ENCODE measurements at regions not wholly inside any gene's neighbourhood (a gene's known extent, or its start where the extent isn't known, plus 50 kb on each side); places are given as distances from the start of the nearest gene placed in this dataset.
"Not testable (repeated sequence)": the region's sequence is repeated elsewhere in the genome, so short reads cannot be mapped to it uniquely, and the experiment has no call there.

DNA sequence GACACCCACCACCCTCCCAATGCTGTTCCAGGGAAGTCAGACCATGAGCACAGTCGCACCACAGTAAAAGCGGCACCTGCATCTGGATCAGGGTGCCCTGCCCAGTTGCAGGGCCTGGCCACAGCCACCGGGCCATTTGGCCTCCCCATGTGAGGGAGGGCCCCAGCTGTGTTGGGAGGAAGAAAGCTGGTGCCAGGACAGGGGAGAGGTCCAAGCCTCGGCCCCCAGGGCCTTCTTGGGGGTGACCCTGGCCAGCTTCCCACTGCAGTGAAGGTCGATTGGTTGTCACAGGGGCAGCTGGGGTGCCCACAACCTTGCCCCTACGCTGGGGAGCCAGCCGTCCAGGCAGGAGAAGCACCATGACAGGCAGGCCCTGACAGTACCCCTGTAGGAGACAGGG is 183.2 kb upstream of the RAB6C start:
- peak; percentile 71 for DNase-seq (ENCODE audit: low spot score)
- intact Hi-C loops (cut with DNase I) = no loop called here

DNA sequence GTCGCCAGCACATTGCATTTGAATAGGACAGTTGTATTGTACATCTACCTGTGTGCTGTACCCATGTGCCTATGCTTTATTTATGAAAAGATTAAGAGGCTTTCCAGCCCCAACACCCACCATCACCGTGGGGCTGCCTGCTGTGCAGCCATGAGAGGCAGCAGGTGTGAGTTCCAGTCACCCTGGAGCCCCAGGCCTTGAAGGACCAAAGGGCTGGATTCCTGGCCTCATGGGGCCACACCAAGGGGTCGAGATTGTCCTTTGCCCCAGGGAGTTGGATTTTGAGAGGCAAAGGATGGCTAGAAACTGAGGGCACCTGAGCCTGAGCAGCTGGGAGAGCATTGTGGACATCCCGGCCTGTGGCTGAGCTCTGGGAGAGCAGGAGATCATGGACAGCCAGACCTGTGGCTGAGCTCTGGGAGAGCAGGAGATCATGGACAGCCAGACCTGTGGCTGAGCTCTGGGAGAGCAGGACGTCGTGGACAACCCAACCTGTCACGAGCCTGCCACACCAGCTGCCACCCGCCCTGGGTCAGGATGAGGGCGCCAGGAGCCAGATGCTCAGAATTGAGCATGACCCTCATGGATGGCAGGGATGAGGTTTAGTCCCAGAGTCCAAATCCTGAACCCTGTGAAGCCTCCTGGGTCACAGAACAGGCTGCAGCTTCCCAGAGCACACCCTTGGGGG is 182.5 kb upstream of the RAB6C start:
- DNase-seq (ENCODE audit: low spot score) = peak; percentile 39
- intact Hi-C loops (cut with DNase I) = no loop called here

DNA sequence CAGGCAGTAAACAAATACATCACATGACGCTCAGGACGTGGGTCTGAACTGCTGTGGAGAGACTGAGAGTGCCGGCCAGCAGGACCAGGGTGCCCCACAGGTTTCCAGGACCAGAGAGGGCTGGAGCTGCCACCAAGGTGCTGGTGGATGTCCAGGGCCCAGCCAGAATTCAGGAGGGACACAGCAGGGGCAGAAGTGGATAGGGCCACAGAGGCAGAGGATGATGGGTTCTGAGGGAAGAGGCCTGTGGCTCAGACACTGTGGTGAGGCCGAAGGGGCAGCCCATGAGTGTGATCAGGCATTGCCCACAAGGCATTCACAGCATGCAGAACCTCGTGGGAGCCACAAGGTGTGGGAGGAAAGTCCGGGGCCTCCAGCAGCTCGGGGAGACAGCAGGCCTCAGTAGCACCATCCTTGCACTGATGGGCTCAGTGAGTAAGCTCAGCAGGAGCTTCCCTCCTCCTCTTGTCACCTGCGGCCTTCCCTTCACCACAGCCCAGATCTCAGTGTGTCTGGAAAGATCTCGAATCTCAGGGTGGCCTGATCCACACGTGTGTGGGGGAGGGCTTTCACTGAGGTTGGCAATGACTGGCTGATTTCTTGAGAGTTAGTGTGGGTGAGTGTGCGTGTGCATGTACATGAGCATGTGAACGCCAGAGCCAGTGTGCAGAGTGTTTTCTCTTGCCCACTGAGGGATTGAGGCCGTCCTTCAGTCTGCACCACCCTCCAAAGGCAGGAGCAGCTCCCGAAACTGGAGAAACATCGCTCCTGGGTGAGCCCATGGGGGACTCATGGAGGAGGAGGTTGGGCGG is 181.8 kb upstream of the RAB6C start:
- DNase-seq (ENCODE audit: low spot score) = peak; percentile 62
- intact Hi-C loops (cut with DNase I) = no loop called here

DNA sequence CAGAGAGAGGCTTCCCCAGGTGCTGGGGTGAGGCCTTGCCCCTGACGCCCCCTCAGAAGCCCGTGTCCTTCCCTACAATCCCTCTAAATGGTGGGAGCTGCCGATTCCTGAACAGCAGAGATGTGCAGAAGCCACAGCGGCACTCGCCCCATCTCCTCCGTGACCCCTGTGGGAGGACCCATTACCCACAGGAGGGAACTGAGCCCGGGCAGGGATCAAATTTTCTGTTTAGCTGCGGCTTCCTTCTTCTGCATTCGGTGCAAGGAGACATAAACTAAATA is 181.2 kb upstream of the RAB6C start:
- intact Hi-C loops (cut with DNase I) = no loop called here
- DNase-seq (ENCODE audit: low spot score) = peak; percentile 36

DNA sequence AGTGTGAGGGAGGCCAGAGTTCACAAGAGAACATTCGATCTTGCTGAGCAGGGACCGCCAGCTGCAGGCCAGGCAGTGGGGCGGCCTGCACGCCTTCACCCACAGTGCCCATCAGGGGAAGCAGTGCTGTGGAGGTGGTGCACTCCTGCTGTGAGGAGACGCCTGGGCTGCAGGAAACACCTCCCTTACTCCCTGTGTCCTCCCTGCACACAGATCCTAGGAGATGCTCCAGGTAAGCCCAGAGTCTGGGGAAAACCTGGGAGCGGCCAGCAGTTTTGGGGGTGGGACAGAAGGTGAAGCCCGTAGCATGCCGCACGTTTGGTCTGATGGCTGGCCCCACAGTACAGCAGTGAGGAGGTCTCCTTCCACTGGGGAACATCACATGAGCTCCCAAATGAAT is 180.8 kb upstream of the RAB6C start:
- peak; percentile 38 for DNase-seq (ENCODE audit: low spot score)
- intact Hi-C loops (cut with DNase I) = no loop called here

DNA sequence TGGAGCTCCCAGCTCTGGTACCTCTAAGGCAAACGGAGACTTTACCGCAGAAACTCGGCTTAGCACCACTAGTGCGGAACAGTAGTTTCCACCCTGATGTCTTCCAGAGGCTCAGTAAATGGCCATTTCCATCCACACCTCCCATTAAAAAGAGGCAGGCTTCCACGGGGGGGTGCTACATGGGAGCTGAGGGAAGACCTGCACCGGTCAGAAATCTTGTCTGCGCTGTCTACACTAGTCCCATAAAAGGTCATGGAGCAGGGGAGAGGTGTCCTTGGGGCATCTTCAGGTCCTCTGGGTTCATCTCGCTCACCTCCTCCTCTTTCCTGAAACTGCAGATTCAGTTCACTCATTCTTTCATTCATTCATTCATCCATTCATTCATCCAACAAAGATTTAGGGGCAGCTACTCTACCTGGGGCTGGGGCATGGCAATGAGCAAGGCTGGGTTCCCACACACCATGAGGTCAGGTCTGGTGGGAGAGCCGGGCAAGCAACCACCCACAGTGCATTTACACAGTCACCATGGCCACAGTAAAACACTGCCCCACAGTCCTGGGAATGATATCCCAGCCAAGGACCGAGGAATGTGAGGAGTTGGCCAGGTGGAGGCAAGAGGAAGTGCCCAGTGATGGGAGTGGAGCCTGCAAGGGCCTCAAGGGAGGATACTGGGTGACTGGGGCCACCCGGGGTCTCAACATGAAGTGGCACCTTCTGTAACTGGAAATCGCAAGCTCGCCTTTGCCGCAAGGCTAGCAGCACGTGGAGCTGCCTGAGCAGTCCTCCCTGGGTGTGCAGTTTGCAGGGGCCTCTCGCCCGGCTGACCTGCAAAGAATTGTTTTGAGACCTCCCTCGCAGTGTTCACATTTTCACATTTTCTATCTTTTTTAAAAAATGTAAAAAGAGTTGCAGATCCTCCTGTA is 180.2 kb upstream of the RAB6C start:
- peak; percentile 66 for DNase-seq (ENCODE audit: low spot score)
- intact Hi-C loops (cut with DNase I) = no loop called here

DNA sequence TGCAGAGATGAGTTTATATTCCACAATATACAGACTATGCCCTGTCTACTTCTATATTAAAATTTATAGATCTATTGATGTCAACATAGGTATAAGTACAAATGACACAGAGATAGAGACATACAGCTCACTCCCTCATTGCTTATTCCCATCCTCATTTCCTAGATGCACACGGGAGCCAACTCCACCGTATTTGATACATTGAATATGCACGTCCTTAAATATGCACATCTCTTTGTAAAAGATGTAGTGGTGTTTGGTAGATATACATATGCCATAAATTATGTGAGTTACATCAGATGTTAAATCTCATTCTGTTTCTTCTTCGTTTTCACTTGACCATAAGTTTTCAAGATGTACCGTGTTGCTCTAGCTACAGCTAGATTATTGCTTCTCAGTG is 179.2 kb upstream of the RAB6C start:
- intact Hi-C loops (cut with DNase I) = no loop called here

DNA sequence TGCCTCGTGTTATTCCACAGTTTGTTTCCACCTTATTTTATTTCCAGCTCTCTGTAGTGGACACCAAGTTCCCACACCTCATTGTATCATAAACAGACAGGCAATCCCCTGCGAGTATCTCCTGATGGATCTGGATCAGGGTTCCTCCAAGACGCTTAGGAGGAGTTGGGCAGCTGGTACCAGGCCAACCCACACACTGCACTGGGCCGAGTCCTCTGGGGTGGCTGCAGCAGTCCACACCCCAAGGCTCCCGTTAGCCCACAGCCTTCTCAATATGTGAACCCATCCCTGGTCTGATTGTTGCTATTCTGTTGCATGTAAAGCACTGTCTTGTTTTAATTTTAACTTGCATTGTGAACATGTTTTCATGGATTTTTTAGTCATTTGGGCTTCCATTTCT is 178.8 kb upstream of the RAB6C start:
- intact Hi-C loops (cut with DNase I) = no loop called here

More for the DNA sequence above, 179.2 kb upstream of the RAB6C start:
- no peak for DNase-seq (ENCODE audit: low spot score)

DNA sequence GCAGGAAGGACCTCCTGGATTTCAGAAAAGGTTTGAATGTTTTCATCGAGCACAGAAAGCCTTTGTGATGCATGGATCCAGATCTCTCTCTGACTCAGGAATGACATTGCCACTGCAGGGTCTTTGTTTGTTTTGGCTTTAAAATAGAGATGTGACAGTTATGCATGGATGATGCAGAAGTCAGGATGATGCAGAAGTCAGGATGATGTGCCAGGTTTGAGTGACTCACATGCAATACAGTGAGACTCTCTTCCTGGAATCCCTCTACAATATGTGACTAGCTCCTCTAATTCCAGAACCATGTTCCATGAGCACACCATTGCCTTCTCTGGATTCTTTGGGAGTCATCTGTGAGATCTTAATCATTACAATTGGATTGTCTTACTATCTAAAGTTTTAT is 177.9 kb upstream of the RAB6C start:
- no peak for DNase-seq (ENCODE audit: low spot score)
- intact Hi-C loops (cut with DNase I) = no loop called here

More for the DNA sequence above, 178.8 kb upstream of the RAB6C start:
- DNase-seq (ENCODE audit: low spot score) = no peak

DNA sequence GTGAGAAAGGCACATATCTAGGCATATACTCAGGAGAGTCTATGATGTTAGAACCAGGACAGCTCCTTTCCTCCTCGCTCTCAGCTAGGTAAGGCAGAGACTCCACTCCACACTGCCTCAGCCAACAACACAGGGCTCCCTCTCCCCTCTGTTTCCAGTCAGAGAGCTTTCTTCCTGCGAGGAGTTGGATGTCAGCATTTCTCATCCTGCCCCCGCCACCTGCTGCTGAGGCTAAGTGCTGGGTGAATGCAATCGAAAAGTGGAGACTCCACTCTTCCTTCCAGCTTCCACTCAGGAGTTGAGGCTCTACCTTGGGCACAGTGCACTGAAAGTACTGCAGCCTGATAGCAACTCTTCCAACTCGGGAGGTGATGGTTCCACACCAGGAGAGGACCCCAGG is 177.2 kb upstream of the RAB6C start:
- DNase-seq (ENCODE audit: low spot score) = no peak
- intact Hi-C loops (cut with DNase I) = no loop called here

DNA sequence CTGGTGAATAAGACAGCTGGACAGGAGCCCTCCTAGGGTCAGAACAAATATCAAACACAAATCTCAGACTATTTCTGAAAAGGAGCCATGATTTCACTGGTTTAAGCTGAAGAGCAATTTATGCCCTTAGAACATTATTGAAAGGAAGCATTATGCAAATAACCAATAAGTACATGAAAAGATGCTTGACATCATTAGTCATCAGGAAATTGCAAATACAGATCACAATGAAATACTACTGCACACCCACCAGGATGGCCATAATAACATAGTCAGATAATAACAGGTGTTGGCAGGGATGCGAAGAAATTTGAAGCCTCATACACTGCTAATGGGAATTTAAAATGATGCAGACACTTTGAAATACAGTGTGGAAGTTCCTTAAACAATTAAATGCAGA is 176.4 kb upstream of the RAB6C start:
- intact Hi-C loops (cut with DNase I) = no loop called here
- no peak for DNase-seq (ENCODE audit: low spot score)

DNA sequence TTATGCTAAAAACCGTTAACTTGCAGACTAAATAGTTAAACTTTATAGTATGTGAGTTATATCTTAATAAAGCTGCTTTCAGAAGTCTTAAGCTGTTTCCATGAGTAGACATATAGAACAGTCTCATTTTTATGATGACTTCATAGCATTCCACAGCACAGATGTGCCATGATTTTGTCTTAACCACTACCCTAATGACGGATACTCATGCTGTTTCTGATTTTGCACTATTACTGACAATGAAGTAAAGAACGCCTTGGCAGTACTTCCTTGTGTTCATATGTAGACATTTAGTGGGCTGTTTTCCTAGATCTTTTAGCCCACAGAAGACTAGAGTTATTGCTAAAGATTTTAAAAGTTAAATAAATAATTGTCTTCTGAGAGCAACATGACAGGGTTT is 175.6 kb upstream of the RAB6C start:
- DNase-seq (ENCODE audit: low spot score) = no peak
- intact Hi-C loops (cut with DNase I) = no loop called here

DNA sequence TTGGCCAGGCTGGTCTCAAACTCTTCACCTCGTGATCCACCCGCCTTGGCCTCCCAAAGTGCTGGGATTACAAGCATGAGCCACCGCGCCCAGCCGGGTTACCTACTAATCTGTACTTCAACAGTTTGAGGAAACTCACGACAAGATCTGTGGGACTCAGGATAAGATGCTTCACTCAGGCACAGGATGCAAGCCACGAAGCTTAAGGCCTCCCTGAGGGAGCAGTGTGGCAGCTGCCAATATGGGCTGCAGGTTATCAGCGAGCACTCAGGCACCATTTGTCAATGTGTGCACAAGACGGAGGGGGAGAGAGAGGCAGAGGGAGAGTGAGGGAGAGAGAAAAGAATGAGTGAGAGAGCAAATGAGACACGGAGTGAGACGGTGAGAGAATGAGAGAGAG is 173.6 kb upstream of the RAB6C start:
- DNase-seq (ENCODE audit: low spot score) = no peak

DNA sequence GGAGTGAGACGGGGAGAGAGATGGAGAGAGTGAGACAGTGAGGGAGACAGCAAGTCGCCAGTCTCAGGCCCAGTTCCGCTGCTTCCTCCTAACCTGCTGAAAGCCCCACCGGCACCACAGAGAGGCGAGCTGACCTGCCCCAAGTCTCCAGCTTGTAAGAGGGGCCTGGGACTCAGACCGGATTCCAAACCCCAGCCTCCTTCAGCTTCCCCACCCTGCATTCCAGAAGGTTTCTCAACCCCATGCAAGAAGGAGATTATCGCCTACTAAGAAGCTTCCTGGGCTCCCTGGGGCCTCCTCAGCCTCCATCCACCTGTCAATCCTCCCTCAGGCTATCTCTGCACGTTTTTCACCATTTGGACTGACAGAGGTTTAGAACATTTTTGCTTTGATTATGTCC is 173.1 kb upstream of the RAB6C start:
- no peak for DNase-seq (ENCODE audit: low spot score)
- intact Hi-C loops (cut with DNase I) = no loop called here

More for the DNA sequence above, 173.6 kb upstream of the RAB6C start:
- intact Hi-C loops (cut with DNase I) = no loop called here

DNA sequence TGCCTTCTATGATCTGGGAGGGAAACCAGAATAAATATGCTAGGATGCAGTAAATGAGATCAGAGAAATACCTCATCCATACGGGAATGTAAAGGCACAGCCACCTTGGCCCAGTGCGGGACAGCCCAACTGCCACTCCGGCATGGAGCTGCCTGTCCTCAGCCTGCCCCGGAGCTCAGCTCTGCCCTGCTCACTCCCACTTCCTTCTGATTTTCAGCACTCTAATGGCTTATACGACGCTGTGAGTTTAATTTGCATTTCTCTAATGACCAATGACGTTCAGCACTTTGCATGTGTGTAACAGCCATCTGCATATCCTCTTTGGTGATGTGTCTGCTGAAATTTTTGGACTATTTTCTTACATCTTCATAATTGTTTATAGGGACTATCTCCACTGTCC is 172.5 kb upstream of the RAB6C start:
- DNase-seq (ENCODE audit: low spot score) = no peak
- intact Hi-C loops (cut with DNase I) = no loop called here

DNA sequence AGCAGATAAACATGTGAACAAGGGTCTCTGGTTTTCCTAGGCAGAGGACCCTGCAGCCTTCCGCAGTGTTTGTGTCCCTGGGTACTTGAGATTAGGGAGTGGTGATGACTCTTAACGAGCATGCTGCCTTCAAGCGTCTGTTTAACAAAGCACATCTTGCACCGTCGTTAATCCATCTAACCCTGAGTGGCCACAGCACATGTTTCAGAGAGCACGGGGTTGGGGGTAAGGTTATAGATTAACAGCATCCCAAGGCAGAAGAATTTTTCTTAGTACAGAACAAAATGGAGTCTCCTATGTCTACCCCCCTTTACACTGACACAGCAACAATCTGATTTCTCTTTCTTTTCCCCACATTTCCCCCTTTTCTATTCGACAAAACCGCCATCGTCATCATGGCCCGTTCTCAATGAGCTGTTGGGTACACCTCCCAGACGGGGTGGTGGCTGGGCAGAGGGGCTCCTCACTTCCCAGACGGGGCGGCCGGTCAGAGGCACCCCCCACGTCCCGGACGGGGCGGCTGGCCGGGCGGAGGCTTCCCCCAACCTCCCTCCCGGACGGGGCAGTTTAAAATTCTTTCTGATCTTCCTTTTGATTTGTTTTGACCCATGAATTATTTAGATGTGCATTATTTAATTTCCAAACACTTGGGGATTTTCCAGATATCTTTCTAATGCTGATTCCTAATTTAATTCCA is 171.7 kb upstream of the RAB6C start:
- DNase-seq (ENCODE audit: low spot score); intact Hi-C loops (cut with DNase I): not testable (repeated sequence)

DNA sequence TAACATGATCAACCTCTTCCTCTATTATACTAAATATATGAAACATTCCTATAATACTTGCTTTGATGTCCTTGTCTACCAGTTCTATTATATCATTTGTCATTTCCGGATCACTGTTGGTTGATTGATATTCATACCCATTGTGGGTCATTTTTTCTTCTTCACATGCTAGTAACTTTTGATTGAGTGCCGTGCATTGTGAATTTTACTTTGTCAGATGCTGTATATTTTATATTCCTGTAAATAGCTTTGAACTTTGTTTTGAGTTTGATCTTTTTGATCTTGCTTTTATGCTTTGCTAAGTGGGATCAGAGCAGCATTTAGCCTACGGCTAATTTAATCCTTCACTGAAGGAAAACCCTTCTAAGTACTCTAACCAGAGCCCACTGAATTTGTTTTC is 168.9 kb upstream of the RAB6C start:
- intact Hi-C loops (cut with DNase I) = no loop called here
- DNase-seq (ENCODE audit: low spot score) = no peak

DNA sequence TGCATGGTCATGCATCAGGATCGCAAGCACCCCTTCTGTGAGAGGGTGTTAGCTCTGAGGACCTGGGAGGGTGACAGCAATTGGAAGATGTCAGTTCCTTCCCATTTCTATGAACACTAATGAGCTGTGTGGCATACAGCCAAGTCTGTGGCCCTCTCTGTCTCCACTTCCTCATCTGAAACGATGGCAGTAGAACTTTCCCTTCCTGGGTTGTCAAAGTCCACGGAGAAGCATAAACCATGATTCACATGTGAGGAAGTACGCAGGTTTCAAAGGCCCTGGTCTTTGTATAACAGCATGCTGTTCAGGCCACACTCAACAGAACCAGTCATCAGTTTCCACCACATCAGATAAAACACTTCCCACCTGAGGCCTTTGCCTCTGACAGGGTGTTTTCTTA is 167.4 kb upstream of the RAB6C start:
- intact Hi-C loops (cut with DNase I) = no loop called here
- no peak for DNase-seq (ENCODE audit: low spot score)

DNA sequence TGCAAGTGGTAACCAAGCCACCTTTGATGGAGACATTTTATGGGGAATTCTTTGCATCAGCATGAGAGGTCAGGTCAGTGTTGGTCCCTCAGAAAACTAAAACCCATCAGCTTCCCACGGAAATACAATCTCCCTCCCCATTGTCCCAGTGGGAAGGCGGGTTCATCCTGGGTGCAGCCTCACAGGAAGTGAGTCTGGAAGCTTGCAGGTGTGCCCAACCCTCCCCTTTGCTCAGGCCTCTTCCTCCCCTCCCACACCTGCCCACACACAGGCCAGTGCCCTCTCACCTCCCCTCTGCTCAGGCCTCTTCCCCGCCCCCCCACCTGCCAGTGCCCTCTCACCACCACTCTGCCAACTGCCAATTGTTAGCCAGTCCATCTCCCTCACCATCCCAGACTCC is 166.8 kb upstream of the RAB6C start:
- DNase-seq (ENCODE audit: low spot score) = no peak
- intact Hi-C loops (cut with DNase I) = no loop called here

DNA sequence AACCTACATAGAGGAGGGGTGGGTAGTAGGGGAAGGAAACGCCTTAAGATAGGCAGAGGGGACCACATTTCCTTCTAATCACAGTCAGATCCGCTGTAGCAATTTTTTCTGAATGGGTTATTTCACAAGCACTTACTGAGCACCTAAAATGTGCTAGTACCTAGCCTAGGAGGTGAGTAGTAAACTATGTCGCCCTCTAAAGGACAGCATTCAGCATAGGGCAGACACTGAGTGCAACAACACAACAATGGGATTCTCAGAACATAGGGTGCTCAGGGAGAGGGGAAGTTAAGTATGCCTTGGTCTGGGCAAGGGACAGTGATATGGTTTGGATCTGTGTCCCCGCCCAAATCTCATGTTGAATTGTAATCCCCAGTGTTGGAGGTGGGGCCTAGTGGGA is 166.1 kb upstream of the RAB6C start:
- intact Hi-C loops (cut with DNase I) = no loop called here

More for the DNA sequence above, 166.1 kb upstream of the RAB6C start:
- no peak for DNase-seq (ENCODE audit: low spot score)
